ENCODE measurements at regions not wholly inside any gene's neighbourhood (a gene's known extent, or its start where the extent isn't known, plus 50 kb on each side); places are given as distances from the start of the nearest gene placed in this dataset.
A peak's percentile ranks its signal among the peaks of the same experiment; 100 is the strongest.
"Not testable (repeated sequence)": the region's sequence is repeated elsewhere in the genome, so short reads cannot be mapped to it uniquely, and the experiment has no call there.

DNA sequence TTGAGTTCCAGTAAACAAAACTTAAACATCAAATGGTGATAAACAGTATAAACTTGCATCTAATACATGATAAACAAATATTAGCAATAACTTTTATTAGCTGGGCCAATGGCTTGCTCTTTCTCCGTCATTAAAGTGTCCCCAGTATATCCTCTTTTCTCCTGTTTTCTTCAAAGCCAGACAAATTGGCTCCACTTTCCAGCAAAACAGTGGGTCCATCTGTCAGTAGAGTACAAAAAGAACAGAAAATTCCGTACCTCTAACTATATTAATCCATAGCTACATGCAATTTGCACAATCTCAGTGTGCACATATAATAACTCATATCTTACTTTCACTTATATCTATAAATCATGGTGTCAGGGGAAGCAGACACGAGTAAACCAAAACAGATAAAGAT, 678.0 kb upstream of the SPRY2 start:
- no peaks in the 10 kb centered on the region for H3K4me1 ChIP-seq
- 71 to 74% (median 73%) methylated on average over 3 of the region's 3 CpGs for WGBS, 3 donors
- H3K4me3 ChIP-seq = no peak overlapping the region
- no peak overlapping the region for H3K27ac ChIP-seq
- no peak for TF ChIP-seq CTCF (IDR thresholded peaks at IDR 0.05)
- peaks cover 15% of the 10 kb centered on the region for H3K9me3 ChIP-seq
- H3K36me3 ChIP-seq (ENCODE audit: insufficient read depth in 1 of 2, low read depth in 1 of 2) = no peaks in the 10 kb centered on the region
- intact Hi-C loops (cut with DNase I) = loop anchor here in 1 of 2 donors (5.0 kb wide), 2 partner anchors 42 to 677 kb away; partner anchors contain the start of gene SPRY2
- ATAC-seq (no peak), DNase-seq (no peak)
- no peaks in the 10 kb centered on the region for H3K27me3 ChIP-seq (ENCODE audit: insufficient read depth in 3 of 3, low read length in 2 of 3)

DNA sequence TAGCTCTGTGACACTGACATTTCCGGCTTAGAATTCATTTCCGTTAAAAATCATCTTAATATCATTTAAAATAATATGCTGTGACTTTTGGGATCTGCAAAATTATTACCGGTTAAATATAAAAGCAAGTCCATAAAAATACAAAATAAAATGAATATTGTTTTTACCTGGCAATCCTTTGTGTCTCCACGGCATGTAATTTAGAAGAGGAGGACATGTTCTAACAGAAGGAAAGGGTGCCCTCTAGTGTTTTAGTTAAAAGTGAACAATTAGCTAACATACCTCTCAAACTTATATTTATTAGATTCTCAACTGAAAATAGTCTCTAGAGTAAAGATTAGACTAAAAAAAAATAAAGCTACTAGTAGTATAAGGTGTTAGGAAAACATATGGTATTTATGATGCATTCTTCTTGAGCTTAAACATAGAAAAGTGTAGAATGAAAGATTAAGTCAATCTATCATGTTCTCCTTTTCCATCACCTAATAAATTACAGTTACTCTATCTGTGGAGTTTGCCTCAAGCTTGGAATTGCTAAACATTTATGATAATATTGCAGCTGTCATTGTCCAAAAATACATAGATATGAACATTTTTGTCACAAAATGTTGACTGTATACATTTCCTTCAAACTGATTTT, 676.7 kb upstream of the SPRY2 start:
- DNase-seq (no peak), ATAC-seq (peak in 2 of 4 donors; percentile 55 to 75)
- 9 to 14% (median 10%) methylated on average over 4 of the region's 4 CpGs for WGBS, 3 donors
- Histone ChIP-seq H3K4me3 (peak overlapping the region; percentile 35), H3K27ac (no peak overlapping the region), H3K27me3 (ENCODE audit: insufficient read depth in 3 of 3, low read length in 2 of 3) (no peaks in the 10 kb centered on the region), H3K36me3 (ENCODE audit: insufficient read depth in 1 of 2, low read depth in 1 of 2) (no peaks in the 10 kb centered on the region), H3K4me1 (no peaks in the 10 kb centered on the region), H3K9me3 (peaks cover 8% of the 10 kb centered on the region)
- intact Hi-C loops (cut with DNase I) = loop anchor here in 1 of 2 donors (5.0 kb wide), 2 partner anchors 40 to 675 kb away; partner anchors contain the start of gene SPRY2
- TF ChIP-seq CTCF (IDR thresholded peaks at IDR 0.05) = peak; percentile 60

DNA sequence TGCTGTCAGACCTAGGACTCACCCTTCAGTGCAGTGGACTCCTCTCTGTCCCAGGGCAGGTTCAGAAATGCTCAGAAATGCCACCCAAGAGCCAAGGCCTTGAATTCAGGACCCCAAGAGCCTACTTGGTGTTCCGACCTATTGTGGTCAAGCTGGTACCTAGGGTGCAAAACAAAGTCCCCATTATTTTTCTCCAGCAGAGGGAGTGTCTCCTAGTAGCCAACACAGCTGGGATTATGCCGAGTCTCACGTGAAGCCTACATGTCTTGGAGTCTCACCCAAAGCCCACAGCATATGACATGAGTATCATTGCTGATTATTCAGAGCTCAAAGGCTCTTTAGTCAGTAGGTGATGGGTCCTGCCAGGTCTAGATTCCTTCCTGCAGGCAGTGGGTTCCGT, 671.1 kb upstream of the SPRY2 start:
- Histone ChIP-seq H3K27me3 (ENCODE audit: insufficient read depth in 3 of 3, low read length in 2 of 3) (no peaks in the 10 kb centered on the region), H3K4me3 (no peak overlapping the region), H3K4me1 (no peaks in the 10 kb centered on the region), H3K27ac (no peak overlapping the region), H3K36me3 (ENCODE audit: insufficient read depth in 1 of 2, low read depth in 1 of 2) (no peaks in the 10 kb centered on the region), H3K9me3 (peaks cover 7% of the 10 kb centered on the region)
- intact Hi-C loops (cut with DNase I) = no loop called here
- no peak for DNase-seq
- TF ChIP-seq CTCF (IDR thresholded peaks at IDR 0.05) = no peak
- 84 to 91% (median 88%) methylated on average over 4 of the region's 4 CpGs for WGBS, 3 donors
- no peak for ATAC-seq

DNA sequence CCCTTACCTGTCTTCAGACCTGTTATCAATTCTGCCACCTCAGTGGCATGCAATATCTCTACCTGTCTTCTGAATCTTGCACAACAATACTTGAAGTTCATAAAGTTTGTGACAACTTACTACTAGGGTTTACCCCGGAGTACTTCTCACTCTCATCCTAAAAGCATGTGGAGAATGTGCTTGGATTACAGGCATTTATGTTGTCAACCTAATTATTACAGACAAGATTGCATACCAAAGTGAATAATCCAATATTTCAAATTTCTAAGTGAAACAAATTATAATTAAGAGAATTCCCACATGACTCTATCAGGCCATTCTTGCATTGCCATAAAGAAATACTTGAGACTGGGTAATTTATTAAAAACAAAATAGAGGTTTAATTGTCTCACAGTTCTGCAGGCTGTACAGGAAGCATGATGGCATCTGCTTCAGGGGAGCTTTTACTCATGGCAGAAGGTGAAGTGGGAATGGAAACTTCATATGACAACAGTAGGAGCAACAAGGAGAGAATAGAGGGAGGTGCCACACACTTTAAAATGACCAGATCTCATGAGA, 661.0 kb upstream of the SPRY2 start:
- intact Hi-C loops (cut with DNase I) = no loop called here
- no peak for DNase-seq
- Histone ChIP-seq H3K9me3 (peaks cover 7% of the 10 kb centered on the region), H3K4me1 (no peaks in the 10 kb centered on the region), H3K4me3 (no peak overlapping the region), H3K36me3 (ENCODE audit: insufficient read depth in 1 of 2, low read depth in 1 of 2) (no peaks in the 10 kb centered on the region), H3K27ac (no peak overlapping the region), H3K27me3 (ENCODE audit: insufficient read depth in 3 of 3, low read length in 2 of 3) (no peaks in the 10 kb centered on the region)
- 49 to 56% (median 50%) methylated on average over 1 of the region's 1 CpG for WGBS, 3 donors
- no peak for ATAC-seq
- no peak for TF ChIP-seq CTCF (IDR thresholded peaks at IDR 0.05)

- H3K27ac ChIP-seq; intact Hi-C loops (cut with DNase I); DNase-seq; H3K27me3 ChIP-seq (ENCODE audit: insufficient read depth in 3 of 3, low read length in 2 of 3); ATAC-seq; H3K36me3 ChIP-seq (ENCODE audit: insufficient read depth in 1 of 2, low read depth in 1 of 2); H3K4me1 ChIP-seq; H3K4me3 ChIP-seq; H3K9me3 ChIP-seq: not testable (repeated sequence)
- WGBS, 3 donors = 91 to 97% (median 94%) methylated on average over 15 of the region's 15 CpGs
Measured at GRCh38 chr13:80998603-80999002, 657.7 kb upstream of the SPRY2 start.
